HepG2 (cell line): ENCODE measurements at regions not wholly inside any gene's neighbourhood (a gene's known extent, or its start where the extent isn't known, plus 50 kb on each side); places are given as distances from the start of the nearest gene placed in this dataset.

ENCODE experiments used
- BRCA1 ChIP-seq: sonication (generic); formaldehyde crosslinking; IDR thresholded peaks from 2 replicates; pipeline ENCODE4 v1.4.0; 2020; ENCODE audit warnings: missing genetic modification reagents
- DR1 ChIP-seq: sonication (generic); formaldehyde crosslinking; IDR thresholded peaks from 2 replicates; pipeline ENCODE4 v1.8.0; 2021; ENCODE audit warnings: mild to moderate bottlenecking, missing genetic modification reagents, inconsistent platforms
- EHMT2 ChIP-seq: fragments of 200-600 bp; sonication (generic); IDR thresholded peaks from 2 replicates; pipeline ENCODE4 v1.7.0; 2017; ENCODE audit warnings: antibody characterized with exemption, low read depth, low read length, borderline replicate concordance
- EP300 ChIP-seq, 3 experiments: sonication (generic) in 1 of 3; formaldehyde crosslinking in 1 of 3; IDR thresholded peaks; 2 replicates each; pipeline versions ENCODE4 v1.5.1 to v1.6.1; 2011 to 2020; ENCODE audit warnings: low read depth in 2 of 3, low read length in 2 of 3, borderline replicate concordance in 1 of 3, improper control_type of control experiment in 1 of 3, mild to moderate bottlenecking in 1 of 3, missing genetic modification reagents in 1 of 3, moderate library complexity in 1 of 3
- ETV6 ChIP-seq: sonication (generic); formaldehyde crosslinking; conservative IDR thresholded peaks from 2 replicates; pipeline ENCODE4 v1.4.0; 2020; ENCODE audit warnings: missing genetic modification reagents
- FOXP4 ChIP-seq: sonication (generic); formaldehyde crosslinking; IDR thresholded peaks from 2 replicates; pipeline ENCODE4 v1.4.0; 2020; ENCODE audit warnings: missing genetic modification reagents
- MLLT10 ChIP-seq: sonication (generic); formaldehyde crosslinking; IDR thresholded peaks from 2 replicates; pipeline ENCODE4 v1.4.0; 2020; ENCODE audit warnings: missing genetic modification reagents
- NR0B2 ChIP-seq: sonication (generic); formaldehyde crosslinking; IDR thresholded peaks from 2 replicates; pipeline ENCODE4 v1.4.0; 2020; ENCODE audit warnings: mild to moderate bottlenecking, missing genetic modification reagents
- POGZ ChIP-seq: sonication (generic); formaldehyde crosslinking; IDR thresholded peaks from 2 replicates; pipeline ENCODE4 v1.4.0; 2020; ENCODE audit warnings: mild to moderate bottlenecking, missing genetic modification reagents
- SP2 ChIP-seq: sonication (generic); formaldehyde crosslinking; IDR thresholded peaks from 2 replicates; pipeline ENCODE4 v1.5.1; 2020; ENCODE audit warnings: mild to moderate bottlenecking, missing genetic modification reagents
- TIGD3 ChIP-seq: sonication (generic); formaldehyde crosslinking; IDR thresholded peaks from 2 replicates; pipeline ENCODE4 v1.5.1; 2020; ENCODE audit warnings: mild to moderate bottlenecking, missing genetic modification reagents, borderline replicate concordance
- ZEB1 ChIP-seq: IDR thresholded peaks from 2 replicates; pipeline ENCODE4 v1.6.1; 2012; ENCODE audit warnings: mild to moderate bottlenecking, low read depth, inconsistent platforms; ENCODE audit not compliant: insufficient replicate concordance
- ZFP62 ChIP-seq: sonication (generic); formaldehyde crosslinking; IDR thresholded peaks from 2 replicates; pipeline ENCODE4 v1.4.0; 2020; ENCODE audit warnings: missing genetic modification reagents
- ZNF251 ChIP-seq: sonication (generic); formaldehyde crosslinking; IDR thresholded peaks from 2 replicates; pipeline ENCODE4 v1.9.0; 2021; ENCODE audit warnings: mild to moderate bottlenecking, missing genetic modification reagents
- ZNF34 ChIP-seq: sonication (generic); formaldehyde crosslinking; IDR thresholded peaks from 2 replicates; pipeline ENCODE4 v1.4.0; 2020; ENCODE audit warnings: mild to moderate bottlenecking, missing genetic modification reagents, borderline replicate concordance
- ZNF570 ChIP-seq: sonication (generic); formaldehyde crosslinking; IDR thresholded peaks from 2 replicates; pipeline ENCODE4 v1.4.0; 2020; ENCODE audit warnings: mild to moderate bottlenecking, missing genetic modification reagents, borderline replicate concordance
- ZNF644 ChIP-seq: IDR thresholded peaks from 2 replicates; pipeline ENCODE4 v1.6.1; 2016; ENCODE audit warnings: low read depth
- ZNF724P ChIP-seq: sonication (generic); formaldehyde crosslinking; IDR thresholded peaks from 2 replicates; pipeline ENCODE4 v1.8.0; 2022; ENCODE audit warnings: missing genetic modification reagents, borderline replicate concordance
- ZNF766 ChIP-seq: sonication (generic); formaldehyde crosslinking; IDR thresholded peaks from 2 replicates; pipeline ENCODE4 v1.5.0; 2020; ENCODE audit warnings: missing genetic modification reagents, borderline replicate concordance
- ZNF770 ChIP-seq: sonication (generic); formaldehyde crosslinking; IDR thresholded peaks from 2 replicates; pipeline ENCODE4 v1.5.0; 2020; ENCODE audit warnings: mild to moderate bottlenecking, missing genetic modification reagents
- TF ChIP-seq, protein P1 (sequence below): sonication (generic); formaldehyde crosslinking; IDR thresholded peaks from 2 replicates; pipeline ENCODE4 v1.5.0; 2020; ENCODE audit warnings: missing genetic modification reagents, mild to moderate bottlenecking, borderline replicate concordance
- TF ChIP-seq, protein P2 (sequence below): sonication (generic); formaldehyde crosslinking; IDR thresholded peaks from 2 replicates; pipeline ENCODE4 v1.5.0; 2020; ENCODE audit warnings: missing genetic modification reagents

DNA sequence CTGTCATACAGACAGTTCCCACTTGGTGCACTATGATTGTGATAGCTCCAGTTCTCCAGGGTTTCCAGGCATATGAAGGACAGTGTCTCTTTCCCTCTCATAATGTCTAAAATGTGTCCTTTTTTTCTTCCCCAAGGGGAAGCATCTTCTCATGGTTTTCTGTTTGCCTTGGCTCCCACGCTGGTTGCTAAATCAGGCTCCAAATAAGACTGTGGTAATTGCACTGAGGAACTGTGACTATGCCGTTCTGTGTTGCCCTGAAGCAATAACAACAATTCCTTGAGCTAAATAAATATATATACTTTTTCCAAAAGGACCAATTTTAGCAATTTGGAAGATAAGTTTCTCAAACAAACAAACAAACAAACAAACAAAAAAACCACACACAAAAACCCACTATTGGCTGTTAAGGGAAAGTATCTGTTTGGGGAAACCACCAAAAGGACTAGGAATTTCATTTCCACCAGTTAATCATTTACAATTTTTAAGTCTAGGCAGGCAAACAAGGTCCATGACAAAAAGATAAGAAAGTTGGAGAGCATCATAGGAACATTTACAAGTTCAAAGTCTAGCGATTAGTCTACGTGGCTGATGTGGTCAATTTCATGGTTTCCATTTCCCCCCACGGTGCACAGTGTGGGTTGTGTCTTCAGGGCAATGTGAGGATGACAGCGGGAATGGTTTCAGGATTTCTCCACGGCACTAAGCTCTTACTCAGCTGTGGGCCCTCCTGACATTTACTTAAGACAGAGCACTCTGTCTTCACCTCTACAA is 62.4 kb downstream of the THNSL1 start (continued):
- peak; percentile 86 for TF ChIP-seq FOXP4 (CRISPR knock-in tag)
- TF ChIP-seq ZNF770 (CRISPR knock-in tag): no peak
- no peak for TF ChIP-seq DR1 (CRISPR knock-in tag)
- TF ChIP-seq TIGD3 (CRISPR knock-in tag): no peak
- TF ChIP-seq, protein P1, sequence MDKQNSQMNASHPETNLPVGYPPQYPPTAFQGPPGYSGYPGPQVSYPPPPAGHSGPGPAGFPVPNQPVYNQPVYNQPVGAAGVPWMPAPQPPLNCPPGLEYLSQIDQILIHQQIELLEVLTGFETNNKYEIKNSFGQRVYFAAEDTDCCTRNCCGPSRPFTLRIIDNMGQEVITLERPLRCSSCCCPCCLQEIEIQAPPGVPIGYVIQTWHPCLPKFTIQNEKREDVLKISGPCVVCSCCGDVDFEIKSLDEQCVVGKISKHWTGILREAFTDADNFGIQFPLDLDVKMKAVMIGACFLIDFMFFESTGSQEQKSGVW (CRISPR knock-in tag): no peak
- TF ChIP-seq EHMT2: peak; percentile 93; the same call in 1 of the 2 replicates
- no peak for TF ChIP-seq MLLT10 (CRISPR knock-in tag)
- no peak for TF ChIP-seq ZNF570
- TF ChIP-seq BRCA1 (CRISPR knock-in tag): no peak
- TF ChIP-seq ZNF34: no peak
- peak in 1 of 2 experiments; percentile 67; a peak in 2 of 4 replicates for TF ChIP-seq EP300 (IDR thresholded peaks at IDR 0.05; ENCODE audit: low read depth in 2 of 2, low read length in 2 of 2)
- no peak; the same call in 1 of the 2 replicates for TF ChIP-seq EP300 (CRISPR knock-in tag; IDR thresholded peaks at IDR 0.05; ENCODE audit: borderline replicate concordance)
- TF ChIP-seq ZNF644 (CRISPR knock-in tag): peak; percentile 95
- no peak for TF ChIP-seq ETV6 (CRISPR knock-in tag)
- TF ChIP-seq ZNF251 (CRISPR knock-in tag): no peak
- TF ChIP-seq, protein P2, sequence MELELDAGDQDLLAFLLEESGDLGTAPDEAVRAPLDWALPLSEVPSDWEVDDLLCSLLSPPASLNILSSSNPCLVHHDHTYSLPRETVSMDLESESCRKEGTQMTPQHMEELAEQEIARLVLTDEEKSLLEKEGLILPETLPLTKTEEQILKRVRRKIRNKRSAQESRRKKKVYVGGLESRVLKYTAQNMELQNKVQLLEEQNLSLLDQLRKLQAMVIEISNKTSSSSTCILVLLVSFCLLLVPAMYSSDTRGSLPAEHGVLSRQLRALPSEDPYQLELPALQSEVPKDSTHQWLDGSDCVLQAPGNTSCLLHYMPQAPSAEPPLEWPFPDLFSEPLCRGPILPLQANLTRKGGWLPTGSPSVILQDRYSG (CRISPR knock-in tag): no peak
- TF ChIP-seq POGZ (CRISPR knock-in tag): peak; percentile 56
- no peak for TF ChIP-seq ZNF766 (CRISPR knock-in tag)
- no peak for TF ChIP-seq SP2 (CRISPR knock-in tag)
- TF ChIP-seq ZFP62 (CRISPR knock-in tag): no peak
- no peak for TF ChIP-seq ZEB1
- no peak for TF ChIP-seq NR0B2
- TF ChIP-seq ZNF724P (CRISPR knock-in tag): no peak
